ENCODE measurements at regions not wholly inside any gene's neighbourhood (a gene's known extent, or its start where the extent isn't known, plus 50 kb on each side); places are given as distances from the start of the nearest gene placed in this dataset.

- no peak overlapping the region for H2AK5ac ChIP-seq (ENCODE audit: low read depth, low read length)
- no peaks in the 10 kb centered on the region for H3K36me3 ChIP-seq (replicated peaks in 1 of 2; ENCODE audit: control insufficient read depth in 2 of 2, insufficient read depth in 2 of 2, low read length in 2 of 2)
- no peak overlapping the region for H4K8ac ChIP-seq (ENCODE audit: low read depth, low read length)
- no peak overlapping the region for H3K18ac ChIP-seq (ENCODE audit: low read length)
- no peak overlapping the region for H3K4me2 ChIP-seq (ENCODE audit: insufficient read depth, low read length, poor library complexity, severe bottlenecking)
- no peak for DNase-seq (ENCODE audit: low spot score)
- H2BK5ac ChIP-seq (ENCODE audit: low read length): no peak overlapping the region
- no peak overlapping the region for H2BK12ac ChIP-seq (ENCODE audit: low read length)
- whole genome bisulfite sequencing, 2 donors (ENCODE audit: extremely low coverage in 2 of 2, insufficient read length in 2 of 2, insufficient replicate concordance in 1 of 2): no CpG with 5 or more reads among the region's 3 CpGs
- no peak overlapping the region for H2BK120ac ChIP-seq (ENCODE audit: low read depth, low read length)
- H3K9me3 ChIP-seq (replicated peaks in 1 of 2; ENCODE audit: control insufficient read depth in 2 of 2, insufficient read depth in 1 of 2, low read depth in 1 of 2, low read length in 2 of 2): no peaks in the 10 kb centered on the region
- no peak overlapping the region for H2AFZ ChIP-seq (ENCODE audit: low read length)
- H3K9ac ChIP-seq (ENCODE audit: low read depth, low read length, poor library complexity): no peak overlapping the region
- H3K4ac ChIP-seq (ENCODE audit: low read length): no peak overlapping the region
- no peak overlapping the region for H3K23ac ChIP-seq (ENCODE audit: low read depth, low read length, poor library complexity)
- H3K27ac ChIP-seq (replicated peaks; ENCODE audit: low read length): no peak overlapping the region
- H2BK15ac ChIP-seq (ENCODE audit: low read length): no peak overlapping the region
- H3K79me1 ChIP-seq (ENCODE audit: low read depth, low read length): no peaks in the 10 kb centered on the region
- H3K4me1 ChIP-seq (ENCODE audit: control insufficient read depth in 2 of 2, insufficient read depth in 1 of 2, low read depth in 1 of 2, low read length in 2 of 2): peaks cover 0 to 4% of the 10 kb centered on the region in 2 donors
- no peak overlapping the region for H3K4me3 ChIP-seq (ENCODE audit: low read length in 2 of 2)
- no peak overlapping the region for H3K14ac ChIP-seq (ENCODE audit: low read length)
- H3K27me3 ChIP-seq (ENCODE audit: control insufficient read depth in 3 of 3, insufficient read depth in 3 of 3, low read depth in 1 of 3, low read length in 3 of 3): no peaks in the 10 kb centered on the region
- no peak overlapping the region for H4K91ac ChIP-seq (ENCODE audit: low read depth, low read length, poor library complexity)
Measured at GRCh38 chr17:63126607-63127006, 160.6 kb downstream of the TANC2 start.

- Histone ChIP-seq H2BK120ac (ENCODE audit: low read depth, low read length) (no peak overlapping the region), H2BK5ac (ENCODE audit: low read length) (no peak overlapping the region), H3K9ac (ENCODE audit: low read depth, low read length, poor library complexity) (no peak overlapping the region), H3K9me3 (replicated peaks in 1 of 2; ENCODE audit: control insufficient read depth in 2 of 2, insufficient read depth in 1 of 2, low read depth in 1 of 2, low read length in 2 of 2) (no peaks in the 10 kb centered on the region), H3K27me3 (ENCODE audit: control insufficient read depth in 3 of 3, insufficient read depth in 3 of 3, low read depth in 1 of 3, low read length in 3 of 3) (no peaks in the 10 kb centered on the region), H3K14ac (ENCODE audit: low read length) (no peak overlapping the region), H4K91ac (ENCODE audit: low read depth, low read length, poor library complexity) (no peak overlapping the region), H3K18ac (ENCODE audit: low read length) (no peak overlapping the region), H2BK15ac (ENCODE audit: low read length) (no peak overlapping the region), H3K79me1 (ENCODE audit: low read depth, low read length) (no peaks in the 10 kb centered on the region), H3K4me3 (ENCODE audit: low read length in 2 of 2) (no peak overlapping the region), H3K36me3 (replicated peaks in 1 of 2; ENCODE audit: control insufficient read depth in 2 of 2, insufficient read depth in 2 of 2, low read length in 2 of 2) (no peaks in the 10 kb centered on the region), H2AFZ (ENCODE audit: low read length) (peak overlapping the region; percentile 15), H2AK5ac (ENCODE audit: low read depth, low read length) (no peak overlapping the region), H3K27ac (replicated peaks; ENCODE audit: low read length) (no peak overlapping the region), H3K4me2 (ENCODE audit: insufficient read depth, low read length, poor library complexity, severe bottlenecking) (no peak overlapping the region), H4K8ac (ENCODE audit: low read depth, low read length) (no peak overlapping the region), H2BK12ac (ENCODE audit: low read length) (no peak overlapping the region), H3K4me1 (ENCODE audit: control insufficient read depth in 2 of 2, insufficient read depth in 1 of 2, low read depth in 1 of 2, low read length in 2 of 2) (peaks cover 3 to 17% of the 10 kb centered on the region in 2 donors), H3K23ac (ENCODE audit: low read depth, low read length, poor library complexity) (no peak overlapping the region), H3K4ac (ENCODE audit: low read length) (no peak overlapping the region)
- DNase-seq (ENCODE audit: low spot score): no peak
- WGBS, 2 donors (ENCODE audit: extremely low coverage in 2 of 2, insufficient read length in 2 of 2, insufficient replicate concordance in 1 of 2): no CpG with 5 or more reads among the region's 1 CpG
Measured at GRCh38 chr17:63132459-63132911, 166.4 kb downstream of the TANC2 start.

- H2AK5ac ChIP-seq (ENCODE audit: low read depth, low read length): no peak overlapping the region
- H3K36me3 ChIP-seq (replicated peaks in 1 of 2; ENCODE audit: control insufficient read depth in 2 of 2, insufficient read depth in 2 of 2, low read length in 2 of 2): no peaks in the 10 kb centered on the region
- H3K27me3 ChIP-seq (ENCODE audit: control insufficient read depth in 3 of 3, insufficient read depth in 3 of 3, low read depth in 1 of 3, low read length in 3 of 3): no peaks in the 10 kb centered on the region
- H3K4me2 ChIP-seq (ENCODE audit: insufficient read depth, low read length, poor library complexity, severe bottlenecking): no peak overlapping the region
- no peak overlapping the region for H4K91ac ChIP-seq (ENCODE audit: low read depth, low read length, poor library complexity)
- no peak overlapping the region for H3K18ac ChIP-seq (ENCODE audit: low read length)
- no peak overlapping the region for H3K27ac ChIP-seq (replicated peaks; ENCODE audit: low read length)
- H2BK15ac ChIP-seq (ENCODE audit: low read length): no peak overlapping the region
- H4K8ac ChIP-seq (ENCODE audit: low read depth, low read length): no peak overlapping the region
- no peak overlapping the region for H3K23ac ChIP-seq (ENCODE audit: low read depth, low read length, poor library complexity)
- no peak for DNase-seq (ENCODE audit: low spot score)
- no peak overlapping the region for H2BK12ac ChIP-seq (ENCODE audit: low read length)
- no peak overlapping the region for H2AFZ ChIP-seq (ENCODE audit: low read length)
- no peak overlapping the region for H2BK120ac ChIP-seq (ENCODE audit: low read depth, low read length)
- H3K79me1 ChIP-seq (ENCODE audit: low read depth, low read length): no peaks in the 10 kb centered on the region
- no peak overlapping the region for H3K14ac ChIP-seq (ENCODE audit: low read length)
- H3K4me1 ChIP-seq (ENCODE audit: control insufficient read depth in 2 of 2, insufficient read depth in 1 of 2, low read depth in 1 of 2, low read length in 2 of 2): peaks cover 4 to 27% of the 10 kb centered on the region in 2 donors
- H3K9me3 ChIP-seq (replicated peaks in 1 of 2; ENCODE audit: control insufficient read depth in 2 of 2, insufficient read depth in 1 of 2, low read depth in 1 of 2, low read length in 2 of 2): no peaks in the 10 kb centered on the region
- H3K4ac ChIP-seq (ENCODE audit: low read length): no peak overlapping the region
- no peak overlapping the region for H2BK5ac ChIP-seq (ENCODE audit: low read length)
- no peak overlapping the region for H3K9ac ChIP-seq (ENCODE audit: low read depth, low read length, poor library complexity)
- no peak overlapping the region for H3K4me3 ChIP-seq (ENCODE audit: low read length in 2 of 2)
Measured at GRCh38 chr17:63133491-63133890, 167.5 kb downstream of the TANC2 start.

GRCh38 chr17:63134867-63135266, 168.8 kb downstream of the TANC2 start:
- no peaks in the 10 kb centered on the region for H3K9me3 ChIP-seq (replicated peaks in 1 of 2; ENCODE audit: control insufficient read depth in 2 of 2, insufficient read depth in 1 of 2, low read depth in 1 of 2, low read length in 2 of 2)
- H3K4me2 ChIP-seq (ENCODE audit: insufficient read depth, low read length, poor library complexity, severe bottlenecking): no peak overlapping the region
- H3K79me1 ChIP-seq (ENCODE audit: low read depth, low read length): no peaks in the 10 kb centered on the region
- H4K91ac ChIP-seq (ENCODE audit: low read depth, low read length, poor library complexity): no peak overlapping the region
- H3K27me3 ChIP-seq (ENCODE audit: control insufficient read depth in 3 of 3, insufficient read depth in 3 of 3, low read depth in 1 of 3, low read length in 3 of 3): no peaks in the 10 kb centered on the region
- no peak overlapping the region for H3K23ac ChIP-seq (ENCODE audit: low read depth, low read length, poor library complexity)
- H3K18ac ChIP-seq (ENCODE audit: low read length): no peak overlapping the region
- no peak overlapping the region for H2BK5ac ChIP-seq (ENCODE audit: low read length)
- WGBS, 2 donors (ENCODE audit: extremely low coverage in 2 of 2, insufficient read length in 2 of 2, insufficient replicate concordance in 1 of 2): no CpG with 5 or more reads among the region's 5 CpGs
- no peak overlapping the region for H2AK5ac ChIP-seq (ENCODE audit: low read depth, low read length)
- H3K27ac ChIP-seq (replicated peaks; ENCODE audit: low read length): no peak overlapping the region
- H3K4ac ChIP-seq (ENCODE audit: low read length): no peak overlapping the region
- no peak overlapping the region for H3K14ac ChIP-seq (ENCODE audit: low read length)
- no peaks in the 10 kb centered on the region for H3K36me3 ChIP-seq (replicated peaks in 1 of 2; ENCODE audit: control insufficient read depth in 2 of 2, insufficient read depth in 2 of 2, low read length in 2 of 2)
- no peak overlapping the region for H3K4me3 ChIP-seq (ENCODE audit: low read length in 2 of 2)
- no peak overlapping the region for H4K8ac ChIP-seq (ENCODE audit: low read depth, low read length)
- H2BK12ac ChIP-seq (ENCODE audit: low read length): no peak overlapping the region
- no peak overlapping the region for H2BK120ac ChIP-seq (ENCODE audit: low read depth, low read length)
- H2BK15ac ChIP-seq (ENCODE audit: low read length): no peak overlapping the region
- no peak overlapping the region for H3K9ac ChIP-seq (ENCODE audit: low read depth, low read length, poor library complexity)
- DNase-seq (ENCODE audit: low spot score): no peak
- H3K4me1 ChIP-seq (ENCODE audit: control insufficient read depth in 2 of 2, insufficient read depth in 1 of 2, low read depth in 1 of 2, low read length in 2 of 2): peaks cover 4 to 34% of the 10 kb centered on the region in 2 donors
- no peak overlapping the region for H2AFZ ChIP-seq (ENCODE audit: low read length)

Data from neuronal stem cell (in vitro differentiated cells).